Superior temporal gyrus (tissue), 1 donor: ENCODE measurements at regions not wholly inside any gene's neighbourhood (a gene's known extent, or its start where the extent isn't known, plus 50 kb on each side); places are given as distances from the start of the nearest gene placed in this dataset.

Source experiments
- DNase-seq: peaks from one replicate; pipeline ENCODE4 v3.0.0-alpha.2; 2016; ENCODE audit errors: extremely low spot score

- no peak for DNase-seq
These were observed 65.8 kb upstream of the FRMD4A start for GRCh38 chr10:14396411-14397048.

DNA sequence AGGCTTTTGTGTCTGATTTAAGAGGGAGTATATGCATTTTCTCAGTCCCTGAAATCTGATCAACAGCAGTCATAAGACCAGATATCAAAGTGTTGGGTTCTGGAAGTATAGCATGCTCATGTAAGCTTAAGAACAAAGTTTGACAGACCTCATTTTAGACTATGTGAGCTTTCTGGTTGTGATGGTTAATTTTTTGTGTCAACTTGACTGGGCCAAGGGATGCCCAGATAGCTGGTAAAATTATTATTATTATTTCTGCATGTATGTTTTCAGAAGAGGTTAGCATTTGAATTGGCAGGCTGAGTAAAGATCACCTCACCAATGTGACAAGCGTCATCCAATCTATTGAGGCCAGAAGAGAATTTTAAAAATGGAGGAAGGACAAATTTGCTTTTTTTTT is 63.5 kb upstream of the FRMD4A start:
- no peak for DNase-seq

GRCh38 chr10:14391342-14391741 is 60.6 kb upstream of the FRMD4A start:
- peak; percentile 71 for DNase-seq

DNA sequence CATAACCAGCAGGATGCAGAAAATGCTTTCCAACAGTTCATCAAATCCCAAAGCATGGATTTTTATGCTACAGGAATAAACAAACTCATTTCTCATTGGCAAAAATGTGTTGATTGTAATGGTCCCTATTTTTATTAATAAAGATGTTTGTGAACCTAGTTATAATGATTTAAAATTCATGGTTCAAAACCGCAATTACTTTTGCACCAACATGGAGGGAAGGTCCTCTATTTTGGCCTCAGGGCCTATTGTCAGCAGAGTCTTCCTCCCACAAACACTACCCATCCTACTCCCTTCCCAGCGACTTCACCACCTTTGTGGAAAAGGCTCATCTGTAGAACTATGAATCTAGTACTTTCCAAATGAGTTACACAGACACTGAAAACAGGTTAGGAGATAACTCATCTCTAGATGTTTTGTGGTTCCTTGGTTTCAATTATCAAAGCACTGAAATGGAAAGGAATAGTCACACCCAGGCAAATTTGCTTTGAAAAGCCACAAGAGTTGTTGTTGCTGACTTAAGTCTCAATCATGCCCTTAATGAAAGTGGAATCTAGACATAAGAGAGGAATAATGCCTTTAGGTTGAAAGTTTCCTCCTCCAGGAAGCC is 59.4 kb upstream of the FRMD4A start:
- DNase-seq: no peak

DNA sequence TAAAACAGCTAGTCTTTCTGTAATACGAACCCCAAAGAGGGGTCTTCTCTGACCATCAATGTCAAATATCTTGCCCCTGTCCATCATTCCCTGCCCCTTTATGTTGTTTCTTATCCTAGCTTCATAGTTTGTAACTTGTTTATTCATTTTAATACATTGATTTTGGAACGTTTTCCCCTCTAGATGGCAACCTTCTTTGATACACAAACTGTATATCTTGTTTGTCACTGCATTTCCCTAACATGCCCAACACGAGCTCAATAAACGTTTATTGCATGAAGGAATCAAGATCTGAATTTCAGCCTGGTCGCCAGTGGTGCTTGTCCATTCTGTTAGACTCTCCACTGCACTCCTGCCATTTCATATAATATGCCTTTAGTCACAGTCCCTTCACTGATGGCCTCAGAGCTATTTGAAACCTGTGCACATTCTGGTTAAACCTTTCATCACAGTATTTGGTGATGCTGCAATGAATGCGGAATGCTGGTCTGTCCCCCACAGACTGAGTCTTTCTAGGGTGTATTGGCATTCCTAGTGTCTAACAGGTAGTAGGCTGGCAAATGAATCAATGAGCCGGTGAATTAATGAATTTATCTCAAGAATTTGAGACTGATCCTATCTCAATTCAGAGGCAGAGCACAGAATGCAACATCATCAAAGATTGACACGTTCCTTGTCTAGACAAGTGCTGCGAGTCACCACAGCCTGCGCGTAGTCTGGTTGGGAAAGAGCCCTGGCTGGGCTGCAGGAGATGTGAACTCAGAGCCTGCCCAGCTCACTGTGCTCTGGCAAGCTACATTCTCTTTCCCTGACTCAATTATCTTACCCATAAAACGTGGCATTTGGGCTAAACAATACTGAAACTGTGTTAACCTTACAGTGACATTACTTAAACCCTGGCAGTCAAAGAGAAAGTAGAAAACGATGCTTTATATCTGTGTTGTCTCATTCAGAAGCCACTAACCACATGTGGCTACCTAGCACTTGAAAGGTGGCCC is 55.2 kb upstream of the FRMD4A start:
- DNase-seq: peak; percentile 68

GRCh38 chr10:14384915-14385314 is 54.2 kb upstream of the FRMD4A start:
- no peak for DNase-seq

DNA sequence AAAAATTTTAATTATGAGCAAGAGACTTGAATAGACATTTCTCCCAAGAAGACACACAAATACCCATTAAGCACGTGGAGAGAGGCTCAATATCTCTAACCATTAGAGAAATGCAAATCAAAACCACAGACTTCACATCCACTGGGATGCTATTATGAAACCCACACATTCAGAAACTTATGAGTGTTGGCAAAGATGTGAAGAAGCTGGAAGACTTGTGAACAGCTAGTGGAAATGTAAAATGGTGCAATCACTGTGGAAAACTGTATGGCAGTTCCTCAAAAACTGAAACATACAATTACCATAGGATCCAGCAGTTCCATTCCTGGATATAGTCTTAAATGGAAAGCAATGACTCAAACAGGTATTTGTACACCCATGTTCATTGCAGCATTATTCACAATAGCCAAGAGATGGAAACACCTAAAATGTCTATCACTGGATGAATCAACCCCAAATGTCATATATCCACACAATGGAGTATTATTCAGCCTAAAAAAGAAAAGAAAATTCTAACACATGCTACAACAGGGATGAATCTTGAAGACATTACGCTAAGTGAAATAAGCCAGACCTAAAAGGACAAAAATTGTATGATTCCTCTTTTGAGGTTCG is 53.5 kb upstream of the FRMD4A start:
- DNase-seq: no peak

GRCh38 chr10:14383266-14383665 is 52.5 kb upstream of the FRMD4A start:
- no peak for DNase-seq

- DNase-seq: no peak
These were observed 51.8 kb upstream of the FRMD4A start for GRCh38 chr10:14382531-14382930.

- no peak for DNase-seq
These were observed 51.3 kb upstream of the FRMD4A start for GRCh38 chr10:14382022-14382421.

DNA sequence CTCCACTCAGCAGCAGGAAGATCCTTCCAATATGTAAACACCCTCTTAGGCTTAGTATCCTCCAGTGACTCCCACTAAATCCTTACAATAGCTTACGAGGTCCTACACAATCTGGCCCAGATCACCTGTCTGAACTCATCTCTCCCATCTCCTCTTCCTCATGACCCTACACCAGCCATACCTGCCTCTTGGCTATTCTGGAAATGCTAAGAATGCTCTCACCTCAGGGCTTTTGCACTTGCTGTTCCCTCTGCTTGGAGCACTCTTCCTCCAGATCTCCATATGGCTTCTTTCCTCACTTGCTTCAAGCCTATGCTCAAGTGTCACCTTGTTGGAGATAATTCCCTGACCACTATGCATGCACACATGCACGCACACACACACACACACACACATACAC is 50.8 kb upstream of the FRMD4A start:
- DNase-seq: no peak

DNA sequence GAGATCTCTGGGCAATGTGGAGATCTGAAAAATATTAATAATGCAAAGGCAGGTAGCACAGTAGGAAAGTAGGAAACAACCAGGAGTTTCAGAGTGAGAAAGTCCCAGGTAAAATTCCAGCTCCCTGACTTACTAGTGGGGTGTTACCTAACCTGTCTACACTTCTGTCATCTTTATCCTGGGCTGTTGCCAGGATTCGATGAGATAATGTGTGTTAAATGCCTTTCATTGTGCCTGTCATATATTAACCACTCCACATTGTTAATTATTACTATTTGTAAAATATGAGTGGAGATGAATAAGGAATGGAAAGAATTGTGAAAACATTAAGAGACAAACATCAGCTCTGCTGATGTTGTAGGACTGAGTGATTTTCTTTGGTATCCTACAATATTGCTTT is 50.0 kb upstream of the FRMD4A start:
- no peak for DNase-seq
